HK-2 (cell line): ENCODE measurements at regions not wholly inside any gene's neighbourhood (a gene's known extent, or its start where the extent isn't known, plus 50 kb on each side); places are given as distances from the start of the nearest gene placed in this dataset.
A peak's percentile ranks its signal among the peaks of the same experiment; 100 is the strongest.

Source experiments
- DNase-seq: peaks from one replicate; pipeline ENCODE4 v3.0.0-alpha.2; 2018; ENCODE audit not compliant: unreplicated experiment

DNA sequence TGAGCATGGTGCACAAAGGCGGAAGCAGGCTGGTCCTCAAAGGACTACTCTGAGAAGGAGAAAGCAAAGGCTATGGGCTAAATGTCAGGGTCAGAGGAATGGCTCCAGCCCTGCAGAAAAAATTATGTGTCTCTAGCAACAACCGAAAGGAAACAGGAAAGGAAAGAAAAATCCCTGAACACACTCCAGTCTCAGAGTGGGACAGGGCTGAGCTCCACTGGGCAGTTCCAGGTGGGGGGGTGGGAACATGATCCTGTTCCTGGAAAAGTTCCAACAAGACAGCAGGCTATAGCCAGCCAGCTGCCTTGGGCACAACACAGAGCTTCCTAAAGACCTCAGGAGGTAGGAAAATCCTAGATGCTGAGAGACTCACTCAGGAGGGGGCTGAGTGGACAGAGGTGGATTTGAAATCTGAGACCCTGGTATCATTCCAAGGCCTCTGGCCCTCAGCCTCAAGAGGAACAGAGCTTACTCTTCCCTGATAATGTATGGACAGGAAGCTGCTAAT is 1088.2 kb downstream of the TBC1D22A start:
- no peak for DNase-seq

DNA sequence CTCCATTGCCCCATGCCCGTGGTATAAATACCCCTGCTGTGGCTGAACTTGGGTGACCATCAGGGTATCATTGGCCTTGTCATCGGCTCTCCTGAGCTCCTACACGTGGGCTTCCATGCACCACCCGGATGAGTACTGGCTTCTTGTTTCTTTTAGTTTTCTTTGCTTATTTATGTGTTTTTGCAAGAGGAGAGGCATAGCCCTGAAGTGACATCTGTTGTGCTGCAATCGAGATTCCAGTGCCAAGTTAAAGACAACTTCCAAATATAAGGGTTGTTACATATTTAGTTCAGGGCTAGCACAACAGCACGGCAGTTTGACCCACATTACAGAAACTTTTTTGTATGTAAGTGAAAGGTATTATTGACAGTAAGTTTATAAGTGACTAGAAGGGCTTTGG is 1087.1 kb downstream of the TBC1D22A start:
- no peak for DNase-seq

DNA sequence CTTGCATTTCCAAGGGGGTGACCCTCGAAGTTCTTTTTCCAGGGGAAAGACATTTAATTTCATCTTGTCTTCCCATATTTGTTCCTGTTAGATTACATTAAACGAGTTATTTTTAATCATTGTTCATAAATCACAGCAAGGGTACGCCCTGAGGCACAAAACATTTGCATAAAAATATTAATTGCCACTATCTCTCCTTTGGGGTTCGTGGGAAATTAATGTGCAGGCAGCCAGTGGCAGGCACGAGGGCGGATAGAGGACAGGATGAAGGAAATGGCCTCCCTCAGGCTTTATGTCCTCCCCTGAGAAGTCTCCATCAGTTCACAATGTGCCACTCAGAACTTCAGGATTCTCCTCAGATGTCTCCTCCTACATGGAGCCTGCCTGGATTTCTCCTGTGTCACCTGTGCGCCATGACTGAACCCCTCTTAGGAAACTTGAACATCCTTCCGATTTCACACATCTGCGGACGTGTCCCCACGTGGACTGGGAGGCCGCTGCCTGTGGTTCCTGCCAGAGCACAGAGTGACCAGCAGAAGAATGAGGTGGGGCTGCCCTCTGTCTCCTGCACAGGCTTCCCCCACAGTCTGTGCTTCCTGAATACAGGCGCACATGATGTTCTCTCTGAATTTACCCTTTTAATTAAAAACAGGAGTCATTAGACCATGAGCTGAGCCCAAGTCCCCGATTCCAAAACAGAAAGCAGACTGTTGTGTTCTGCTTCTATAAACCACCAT is 1085.9 kb downstream of the TBC1D22A start:
- no peak for DNase-seq

GRCh38 chr22:47847131-47847890 is 1084.9 kb downstream of the TBC1D22A start:
- DNase-seq = no peak

- no peak for DNase-seq
These were observed 1083.8 kb downstream of the TBC1D22A start for GRCh38 chr22:47846206-47846605.

DNA sequence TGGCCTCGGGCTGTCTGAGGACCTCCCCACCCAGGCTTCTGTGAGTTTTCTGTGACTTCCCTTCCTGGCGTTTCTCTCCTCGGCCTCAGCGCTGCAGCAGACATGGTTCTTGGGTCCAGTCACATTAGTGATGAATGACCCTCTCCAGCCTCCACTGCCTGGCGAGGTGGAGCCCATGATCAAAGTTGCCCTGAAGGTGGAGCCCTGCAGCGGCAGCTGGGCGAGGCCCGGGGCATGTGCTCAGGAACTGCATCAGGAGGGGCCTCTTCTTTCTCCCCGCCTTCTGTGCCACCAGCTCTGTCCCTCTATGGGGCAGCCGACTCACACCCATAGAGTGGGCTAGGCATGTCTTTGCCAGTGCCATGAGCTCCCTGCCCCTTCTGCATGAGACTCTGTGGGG is 1079.7 kb downstream of the TBC1D22A start:
- no peak for DNase-seq

DNA sequence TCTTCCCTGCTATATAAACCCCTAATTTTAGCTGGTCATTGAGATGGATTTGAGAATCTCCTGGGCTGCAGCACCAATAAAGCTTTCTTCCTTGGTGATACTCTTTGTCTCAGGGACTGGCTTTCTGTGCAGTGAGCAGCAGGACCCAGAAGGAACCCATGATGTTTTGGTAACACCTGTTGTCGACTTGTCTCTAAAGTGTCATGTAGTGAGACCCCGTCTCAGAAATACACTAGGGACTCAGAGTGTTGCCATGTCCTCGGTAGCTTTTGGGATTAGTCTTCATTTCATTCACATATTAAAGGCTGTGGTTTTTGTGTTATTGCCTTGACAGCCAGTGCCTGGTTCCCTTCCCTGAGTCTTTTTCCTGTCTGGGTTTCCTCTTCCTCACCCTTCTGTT is 1078.7 kb downstream of the TBC1D22A start:
- no peak for DNase-seq

- DNase-seq = no peak
These were observed 1077.3 kb downstream of the TBC1D22A start for GRCh38 chr22:47839595-47840227.

DNA sequence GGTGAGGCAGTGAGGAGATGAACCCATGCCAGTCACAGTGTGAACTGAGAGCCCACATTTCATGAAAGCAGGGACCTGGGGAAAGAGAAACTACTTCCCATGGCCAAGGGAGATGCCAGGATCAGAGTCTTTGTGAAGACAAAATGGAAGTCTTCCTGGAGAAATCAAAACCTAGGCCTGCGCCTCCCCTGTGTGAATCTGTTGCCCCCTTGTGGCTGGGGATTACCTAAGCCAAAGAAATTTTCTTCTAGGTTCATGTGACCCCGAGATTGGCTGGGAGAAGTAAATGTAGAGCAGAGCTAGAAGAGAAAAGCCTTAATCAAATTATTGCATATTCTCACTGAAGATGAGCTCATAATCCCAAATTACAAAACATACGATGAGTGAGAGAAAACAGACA is 1075.3 kb downstream of the TBC1D22A start:
- DNase-seq = peak; percentile 2

- peak; percentile 8 for DNase-seq
These were observed 1074.5 kb downstream of the TBC1D22A start for GRCh38 chr22:47836957-47837356.

DNA sequence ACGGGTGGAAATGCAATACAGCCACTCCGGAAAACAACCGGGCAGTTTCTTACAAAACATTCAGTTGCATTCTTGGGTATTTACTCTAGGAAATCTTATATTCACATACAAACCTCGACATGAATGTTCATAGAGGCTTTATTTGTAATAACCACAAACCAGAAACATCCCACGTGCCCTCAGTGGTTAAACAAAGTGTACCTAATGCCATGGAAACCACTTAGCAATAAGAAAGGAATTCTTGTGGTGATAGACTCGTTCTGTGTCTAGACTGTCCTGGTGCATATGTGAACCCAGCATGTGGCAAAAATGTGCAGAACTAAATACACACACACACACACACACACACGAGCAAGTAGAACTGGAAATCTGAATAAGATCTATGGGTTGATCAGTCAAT is 1073.3 kb downstream of the TBC1D22A start:
- peak; percentile 25 for DNase-seq

GRCh38 chr22:47826016-47826415 is 1063.6 kb downstream of the TBC1D22A start:
- no peak for DNase-seq

- DNase-seq = no peak
These were observed 1060.0 kb downstream of the TBC1D22A start for GRCh38 chr22:47822422-47822821.

GRCh38 chr22:47818496-47818895 is 1056.0 kb downstream of the TBC1D22A start:
- no peak for DNase-seq

DNA sequence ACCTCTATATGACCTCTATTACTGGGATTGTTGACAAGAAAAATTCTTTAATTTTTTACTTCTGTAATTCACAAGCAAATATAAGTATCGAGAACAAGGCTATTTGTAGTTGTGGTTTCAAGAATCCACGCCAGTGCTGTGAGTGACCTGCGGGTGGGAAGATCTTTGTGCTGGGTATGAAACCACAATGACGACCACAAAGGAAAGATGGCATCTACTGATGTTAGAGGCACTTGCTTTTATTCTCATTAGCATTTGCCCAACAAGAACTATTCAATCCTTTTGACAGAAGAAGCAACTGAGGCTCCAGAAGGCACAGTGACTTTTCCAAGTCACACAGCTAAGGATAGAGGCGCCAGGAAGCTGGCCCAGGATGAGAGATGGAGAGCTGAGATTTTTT is 1054.9 kb downstream of the TBC1D22A start:
- no peak for DNase-seq

GRCh38 chr22:47816863-47817210 is 1054.4 kb downstream of the TBC1D22A start:
- DNase-seq = no peak

GRCh38 chr22:47816121-47816862 is 1053.8 kb downstream of the TBC1D22A start:
- DNase-seq = no peak

- DNase-seq = no peak
These were observed 1052.0 kb downstream of the TBC1D22A start for GRCh38 chr22:47814474-47814873.

GRCh38 chr22:47813661-47814060 is 1051.2 kb downstream of the TBC1D22A start:
- DNase-seq = no peak

DNA sequence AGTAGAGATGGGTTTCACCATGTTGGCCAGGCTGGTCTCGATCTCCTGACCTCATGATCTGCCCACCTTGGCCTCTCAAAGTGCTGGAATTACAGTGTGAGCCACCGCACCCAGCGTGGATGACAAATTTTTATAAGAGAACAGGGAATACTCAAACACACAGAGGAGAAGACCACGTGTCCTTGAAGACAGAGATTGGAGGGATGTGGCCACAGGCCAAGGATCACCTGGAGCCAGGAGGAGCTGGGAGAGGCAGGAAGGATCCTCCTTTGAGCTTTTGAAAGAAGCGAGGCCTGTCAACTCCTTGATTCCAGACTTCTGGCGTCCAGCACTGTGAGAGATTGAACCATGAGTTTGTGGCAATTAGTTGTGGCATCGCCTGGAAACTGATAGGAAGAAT is 1049.5 kb downstream of the TBC1D22A start:
- no peak for DNase-seq

- DNase-seq = no peak
These were observed 1048.4 kb downstream of the TBC1D22A start for GRCh38 chr22:47810505-47811500.
